ENCODE measurements at regions not wholly inside any gene's neighbourhood (a gene's known extent, or its start where the extent isn't known, plus 50 kb on each side); places are given as distances from the start of the nearest gene placed in this dataset.

DNA sequence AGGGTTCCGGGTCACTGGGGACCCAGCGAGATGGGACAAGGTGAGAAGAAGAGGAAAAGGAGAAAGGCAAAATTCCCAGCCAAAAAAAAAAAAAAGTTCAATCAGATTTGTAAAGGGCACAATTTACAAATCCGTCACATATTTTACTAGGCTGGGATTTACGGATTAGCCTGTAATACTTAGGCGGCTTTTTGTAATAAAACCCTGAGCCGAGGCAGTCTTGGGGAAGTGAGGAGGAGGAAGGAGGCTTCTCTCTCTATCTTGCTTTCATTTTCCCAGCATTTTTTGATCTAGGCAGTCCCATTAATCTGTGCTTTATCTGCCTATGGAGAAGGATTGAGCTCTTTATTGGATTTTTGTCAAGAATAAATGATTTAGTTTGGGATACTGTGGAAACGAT is 130.6 kb upstream of the SDK2 start (continued):
- TF ChIP-seq, protein P1, sequence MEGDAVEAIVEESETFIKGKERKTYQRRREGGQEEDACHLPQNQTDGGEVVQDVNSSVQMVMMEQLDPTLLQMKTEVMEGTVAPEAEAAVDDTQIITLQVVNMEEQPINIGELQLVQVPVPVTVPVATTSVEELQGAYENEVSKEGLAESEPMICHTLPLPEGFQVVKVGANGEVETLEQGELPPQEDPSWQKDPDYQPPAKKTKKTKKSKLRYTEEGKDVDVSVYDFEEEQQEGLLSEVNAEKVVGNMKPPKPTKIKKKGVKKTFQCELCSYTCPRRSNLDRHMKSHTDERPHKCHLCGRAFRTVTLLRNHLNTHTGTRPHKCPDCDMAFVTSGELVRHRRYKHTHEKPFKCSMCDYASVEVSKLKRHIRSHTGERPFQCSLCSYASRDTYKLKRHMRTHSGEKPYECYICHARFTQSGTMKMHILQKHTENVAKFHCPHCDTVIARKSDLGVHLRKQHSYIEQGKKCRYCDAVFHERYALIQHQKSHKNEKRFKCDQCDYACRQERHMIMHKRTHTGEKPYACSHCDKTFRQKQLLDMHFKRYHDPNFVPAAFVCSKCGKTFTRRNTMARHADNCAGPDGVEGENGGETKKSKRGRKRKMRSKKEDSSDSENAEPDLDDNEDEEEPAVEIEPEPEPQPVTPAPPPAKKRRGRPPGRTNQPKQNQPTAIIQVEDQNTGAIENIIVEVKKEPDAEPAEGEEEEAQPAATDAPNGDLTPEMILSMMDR (IDR thresholded peaks at IDR 0.05 in 2 of 3, conservative IDR thresholded peaks at IDR 0.05 in 1 of 3; ENCODE audit: borderline replicate concordance in 1 of 3, insufficient read depth in 1 of 3, low read depth in 2 of 3, low read length in 2 of 3): no peak

DNA sequence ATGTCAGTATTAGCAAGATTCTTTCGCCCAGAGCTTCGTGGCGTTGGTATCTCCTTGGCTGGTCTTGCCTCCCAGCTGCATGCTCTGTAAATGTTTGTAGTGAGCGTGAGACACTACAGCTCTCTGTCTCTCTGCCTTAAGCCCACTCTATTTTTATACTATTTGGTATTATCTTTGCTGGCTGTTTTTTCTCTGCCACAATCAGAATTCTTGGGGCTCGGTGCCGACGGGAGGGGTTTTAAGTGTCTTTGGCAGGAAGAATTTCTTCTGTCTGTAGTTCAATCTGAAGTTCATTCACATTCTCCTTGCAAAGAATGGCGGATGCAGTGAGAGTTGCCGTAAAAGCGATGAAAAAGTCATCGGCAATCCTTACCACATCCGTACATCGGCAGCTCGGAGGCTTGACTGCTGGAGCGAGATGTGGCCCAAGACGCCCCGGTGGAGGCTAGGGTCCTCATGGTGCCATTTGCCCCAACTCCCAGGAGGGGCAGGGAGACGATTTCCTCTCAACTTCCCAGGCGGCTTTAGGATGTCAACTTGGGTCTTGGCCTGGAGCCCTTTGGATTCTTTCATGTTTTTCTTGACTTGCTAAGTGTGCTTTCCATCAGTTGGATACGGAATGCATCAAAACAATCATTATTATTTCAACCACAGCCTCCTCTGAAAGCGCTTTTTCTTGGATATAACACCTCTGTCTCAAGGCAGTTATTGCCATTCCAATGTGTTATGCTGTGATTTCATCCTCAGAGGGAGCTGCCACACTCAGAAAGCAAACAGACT is 132.3 kb upstream of the SDK2 start:
- ChIA-PET CTCF (no interaction called here), RAD21 (ENCODE audit: low non-redundant PET in 1 of 2, low total read pairs in 2 of 2, uncharacterized antibody in 2 of 2, unreplicated experiment in 2 of 2) (no interaction called here), POLR2A (no interaction called here)
- H3K4me2 ChIP-seq (ENCODE audit: low read length): no peak overlapping the region
- no peaks in the 10 kb centered on the region for H3K36me3 ChIP-seq (ENCODE audit: control insufficient read depth in 1 of 2, insufficient read depth in 2 of 2, low read length in 2 of 2)
- no peak overlapping the region for H3K9ac ChIP-seq (ENCODE audit: low read length)
- no peak overlapping the region for H3K27ac ChIP-seq (ENCODE audit: low read depth, low read length)
- intact Hi-C loops (cut with micrococcal nuclease): no loop called here
- H3K9me3 ChIP-seq (ENCODE audit: control insufficient read depth in 1 of 2, insufficient read depth in 1 of 2, low read depth in 1 of 2, low read length in 2 of 2): no peaks in the 10 kb centered on the region
- TF ChIP-seq SP1 (IDR thresholded peaks at IDR 0.05; ENCODE audit: low read depth): no peak
- TF ChIP-seq TCF7L2 (IDR thresholded peaks at IDR 0.05; ENCODE audit: borderline replicate concordance, extremely low read depth, insufficient read depth, insufficient read length): no peak
- TF ChIP-seq, protein P2, sequence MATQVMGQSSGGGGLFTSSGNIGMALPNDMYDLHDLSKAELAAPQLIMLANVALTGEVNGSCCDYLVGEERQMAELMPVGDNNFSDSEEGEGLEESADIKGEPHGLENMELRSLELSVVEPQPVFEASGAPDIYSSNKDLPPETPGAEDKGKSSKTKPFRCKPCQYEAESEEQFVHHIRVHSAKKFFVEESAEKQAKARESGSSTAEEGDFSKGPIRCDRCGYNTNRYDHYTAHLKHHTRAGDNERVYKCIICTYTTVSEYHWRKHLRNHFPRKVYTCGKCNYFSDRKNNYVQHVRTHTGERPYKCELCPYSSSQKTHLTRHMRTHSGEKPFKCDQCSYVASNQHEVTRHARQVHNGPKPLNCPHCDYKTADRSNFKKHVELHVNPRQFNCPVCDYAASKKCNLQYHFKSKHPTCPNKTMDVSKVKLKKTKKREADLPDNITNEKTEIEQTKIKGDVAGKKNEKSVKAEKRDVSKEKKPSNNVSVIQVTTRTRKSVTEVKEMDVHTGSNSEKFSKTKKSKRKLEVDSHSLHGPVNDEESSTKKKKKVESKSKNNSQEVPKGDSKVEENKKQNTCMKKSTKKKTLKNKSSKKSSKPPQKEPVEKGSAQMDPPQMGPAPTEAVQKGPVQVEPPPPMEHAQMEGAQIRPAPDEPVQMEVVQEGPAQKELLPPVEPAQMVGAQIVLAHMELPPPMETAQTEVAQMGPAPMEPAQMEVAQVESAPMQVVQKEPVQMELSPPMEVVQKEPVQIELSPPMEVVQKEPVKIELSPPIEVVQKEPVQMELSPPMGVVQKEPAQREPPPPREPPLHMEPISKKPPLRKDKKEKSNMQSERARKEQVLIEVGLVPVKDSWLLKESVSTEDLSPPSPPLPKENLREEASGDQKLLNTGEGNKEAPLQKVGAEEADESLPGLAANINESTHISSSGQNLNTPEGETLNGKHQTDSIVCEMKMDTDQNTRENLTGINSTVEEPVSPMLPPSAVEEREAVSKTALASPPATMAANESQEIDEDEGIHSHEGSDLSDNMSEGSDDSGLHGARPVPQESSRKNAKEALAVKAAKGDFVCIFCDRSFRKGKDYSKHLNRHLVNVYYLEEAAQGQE (IDR thresholded peaks at IDR 0.05; ENCODE audit: low read depth): no peak
- TF ChIP-seq, protein P3, sequence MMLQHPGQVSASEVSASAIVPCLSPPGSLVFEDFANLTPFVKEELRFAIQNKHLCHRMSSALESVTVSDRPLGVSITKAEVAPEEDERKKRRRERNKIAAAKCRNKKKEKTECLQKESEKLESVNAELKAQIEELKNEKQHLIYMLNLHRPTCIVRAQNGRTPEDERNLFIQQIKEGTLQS (IDR thresholded peaks at IDR 0.05): no peak
- no peak for TF ChIP-seq YY1 (IDR thresholded peaks at IDR 0.05; ENCODE audit: extremely low read depth, insufficient replicate concordance, low read depth, low read length)
- no peak for TF ChIP-seq ZNF274 (IDR thresholded peaks at IDR 0.05; ENCODE audit: low read depth, low read length)
- TF ChIP-seq, protein P1 (IDR thresholded peaks at IDR 0.05 in 2 of 3, conservative IDR thresholded peaks at IDR 0.05 in 1 of 3; ENCODE audit: borderline replicate concordance in 1 of 3, insufficient read depth in 1 of 3, low read depth in 2 of 3, low read length in 2 of 3): no peak
- no peak overlapping the region for H3K4me3 ChIP-seq (replicated peaks in 1 of 2; ENCODE audit: low read depth in 1 of 2, low read length in 2 of 2)
- H3K79me2 ChIP-seq (ENCODE audit: insufficient read depth, low read length): no peaks in the 10 kb centered on the region
- no peaks in the 10 kb centered on the region for H3K9me2 ChIP-seq (ENCODE audit: insufficient read depth)
- H2AFZ ChIP-seq (ENCODE audit: low read depth, low read length, poor library complexity, severe bottlenecking): no peak overlapping the region
- ATAC-seq: no peak
- H4K20me1 ChIP-seq (ENCODE audit: insufficient read depth): no peaks in the 10 kb centered on the region
- no TSS peak for BruUV-seq (replicated peaks)
- no peak for DNase-seq (ENCODE audit: low read depth, low spot score)
- no peaks in the 10 kb centered on the region for H3K4me1 ChIP-seq (ENCODE audit: control insufficient read depth in 1 of 2, insufficient read depth in 2 of 2, low read length in 2 of 2)
- H3K27me3 ChIP-seq (ENCODE audit: insufficient read depth, low read length): peaks cover 56% of the 10 kb centered on the region

All from HCT116 (cell line).